ENCODE measurements at regions not wholly inside any gene's neighbourhood (a gene's known extent, or its start where the extent isn't known, plus 50 kb on each side); places are given as distances from the start of the nearest gene placed in this dataset.

DNA sequence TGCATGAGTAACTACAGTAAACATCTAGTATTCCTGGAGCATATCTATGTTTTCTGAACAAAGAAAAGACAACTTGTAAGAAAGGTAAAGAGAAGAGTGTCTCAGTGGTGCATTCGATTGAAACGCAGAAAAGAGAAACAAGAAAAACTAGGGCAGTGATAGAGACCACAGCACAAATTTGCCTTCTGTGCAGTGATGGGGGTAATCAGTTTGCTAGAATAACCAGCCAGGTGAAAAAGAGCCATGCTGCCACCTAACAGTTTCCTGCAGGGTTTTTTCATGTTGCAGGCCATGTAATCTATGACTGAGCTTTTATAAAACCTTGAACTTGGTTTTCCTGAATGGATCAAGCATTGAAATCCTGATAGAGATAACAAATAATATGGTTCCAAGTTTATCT is 198.4 kb upstream of the MEF2C start:
- H3K4me3 ChIP-seq, result no peak overlapping the region
- no peaks in the 10 kb centered on the region for H3K4me1 ChIP-seq
- ATAC-seq, result no peak
- H3K36me3 ChIP-seq, result no peaks in the 10 kb centered on the region
- H3K9me3 ChIP-seq, result no peaks in the 10 kb centered on the region
- intact Hi-C loops (cut with DNase I), result no loop called here
- no peak for DNase-seq
- no peak overlapping the region for H3K27ac ChIP-seq
- no peak for TF ChIP-seq POLR2A (IDR thresholded peaks at IDR 0.05)
- TF ChIP-seq, protein P1, sequence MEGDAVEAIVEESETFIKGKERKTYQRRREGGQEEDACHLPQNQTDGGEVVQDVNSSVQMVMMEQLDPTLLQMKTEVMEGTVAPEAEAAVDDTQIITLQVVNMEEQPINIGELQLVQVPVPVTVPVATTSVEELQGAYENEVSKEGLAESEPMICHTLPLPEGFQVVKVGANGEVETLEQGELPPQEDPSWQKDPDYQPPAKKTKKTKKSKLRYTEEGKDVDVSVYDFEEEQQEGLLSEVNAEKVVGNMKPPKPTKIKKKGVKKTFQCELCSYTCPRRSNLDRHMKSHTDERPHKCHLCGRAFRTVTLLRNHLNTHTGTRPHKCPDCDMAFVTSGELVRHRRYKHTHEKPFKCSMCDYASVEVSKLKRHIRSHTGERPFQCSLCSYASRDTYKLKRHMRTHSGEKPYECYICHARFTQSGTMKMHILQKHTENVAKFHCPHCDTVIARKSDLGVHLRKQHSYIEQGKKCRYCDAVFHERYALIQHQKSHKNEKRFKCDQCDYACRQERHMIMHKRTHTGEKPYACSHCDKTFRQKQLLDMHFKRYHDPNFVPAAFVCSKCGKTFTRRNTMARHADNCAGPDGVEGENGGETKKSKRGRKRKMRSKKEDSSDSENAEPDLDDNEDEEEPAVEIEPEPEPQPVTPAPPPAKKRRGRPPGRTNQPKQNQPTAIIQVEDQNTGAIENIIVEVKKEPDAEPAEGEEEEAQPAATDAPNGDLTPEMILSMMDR (IDR thresholded peaks at IDR 0.05), result no peak
- no peaks in the 10 kb centered on the region for H3K27me3 ChIP-seq
- 75% methylated on average over 2 of the region's 2 CpGs for WGBS (ENCODE audit: insufficient coverage, low coverage, low lambda C conversion rate, missing lambda C conversion rate)

DNA sequence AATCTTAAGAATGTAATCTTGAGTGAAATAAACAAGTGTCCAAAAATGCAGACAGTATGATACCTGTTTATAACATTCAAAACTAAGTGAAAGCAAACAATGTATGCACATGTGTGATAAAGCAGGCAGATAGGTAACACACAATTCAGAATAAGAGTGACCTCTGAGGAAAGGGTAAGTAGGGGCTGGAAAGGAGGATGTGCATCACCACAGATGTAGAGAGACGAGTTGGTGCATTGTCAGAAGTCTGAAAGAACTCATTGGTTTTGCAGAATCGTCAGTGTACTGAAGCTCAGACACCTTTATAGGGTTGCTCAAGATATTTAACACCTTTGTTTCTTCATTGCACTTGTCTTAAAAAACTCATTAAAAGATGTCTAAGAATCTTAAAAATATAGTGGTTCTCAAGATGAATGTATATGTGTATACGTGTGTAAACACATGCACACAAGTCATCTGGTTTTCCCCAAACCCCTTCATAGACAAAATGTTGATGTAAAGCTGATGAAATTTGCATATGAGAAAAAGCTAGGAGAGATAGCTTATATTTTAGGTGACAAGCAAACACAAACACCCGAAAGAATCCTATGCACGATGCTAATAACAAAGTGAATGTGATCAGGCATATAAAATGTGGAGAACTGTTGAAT is 197.6 kb upstream of the MEF2C start:
- no peak overlapping the region for H3K4me3 ChIP-seq
- TF ChIP-seq, protein P1 (IDR thresholded peaks at IDR 0.05), result no peak
- no peak for TF ChIP-seq POLR2A (IDR thresholded peaks at IDR 0.05)
- 78% methylated on average over 5 of the region's 5 CpGs for WGBS (ENCODE audit: insufficient coverage, low coverage, low lambda C conversion rate, missing lambda C conversion rate)
- H3K27me3 ChIP-seq, result no peaks in the 10 kb centered on the region
- no peak for DNase-seq
- H3K4me1 ChIP-seq, result no peaks in the 10 kb centered on the region
- ATAC-seq, result no peak
- intact Hi-C loops (cut with DNase I), result no loop called here
- no peak overlapping the region for H3K27ac ChIP-seq
- H3K9me3 ChIP-seq, result no peaks in the 10 kb centered on the region
- H3K36me3 ChIP-seq, result no peaks in the 10 kb centered on the region

DNA sequence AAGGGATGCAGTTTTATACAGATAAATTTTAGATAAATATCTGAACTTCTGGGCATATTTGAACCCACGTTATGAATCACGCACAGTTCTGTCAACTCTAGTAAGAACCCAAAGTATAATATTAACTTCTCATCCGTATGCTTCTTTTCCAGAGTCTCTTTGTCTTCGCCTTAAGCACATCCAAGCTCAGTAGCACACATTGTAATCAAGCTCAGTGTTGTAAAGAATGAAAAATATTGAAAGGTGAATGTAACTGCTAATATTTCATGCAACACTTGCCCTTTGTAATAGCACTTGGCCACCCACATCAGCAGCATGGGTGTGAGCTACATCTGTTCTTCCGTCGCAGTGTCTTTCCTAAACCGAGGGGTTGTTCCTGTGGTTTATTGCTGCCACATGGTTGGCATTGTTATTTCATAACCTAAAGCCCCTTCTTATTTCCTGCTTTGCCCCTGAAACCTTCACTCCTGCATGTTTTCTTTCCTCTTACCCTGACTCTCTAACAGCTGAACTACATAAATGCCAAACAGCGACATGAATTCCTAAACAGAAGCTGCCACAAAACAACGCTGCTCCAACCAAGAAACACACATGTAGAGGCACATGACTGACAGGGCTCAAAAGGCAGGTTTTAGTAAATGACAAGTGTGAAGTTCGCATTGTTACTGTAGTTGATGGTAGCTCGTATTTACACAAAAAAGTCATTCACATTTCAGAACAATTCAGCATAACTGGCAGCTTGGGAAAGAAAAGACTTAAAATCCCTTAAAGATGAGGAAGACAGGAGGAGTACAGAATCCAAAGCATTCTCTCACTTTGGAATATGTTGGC is 190.1 kb upstream of the MEF2C start:
- H3K4me3 ChIP-seq, result no peak overlapping the region
- no peak for ATAC-seq
- H3K27ac ChIP-seq, result no peak overlapping the region
- H3K27me3 ChIP-seq, result no peaks in the 10 kb centered on the region
- TF ChIP-seq, protein P1 (IDR thresholded peaks at IDR 0.05), result no peak
- TF ChIP-seq POLR2A (IDR thresholded peaks at IDR 0.05), result no peak
- no peaks in the 10 kb centered on the region for H3K4me1 ChIP-seq
- 56% methylated on average over 11 of the region's 11 CpGs for WGBS (ENCODE audit: insufficient coverage, low coverage, low lambda C conversion rate, missing lambda C conversion rate)
- no peaks in the 10 kb centered on the region for H3K36me3 ChIP-seq
- intact Hi-C loops (cut with DNase I), result no loop called here
- DNase-seq, result no peak
- H3K9me3 ChIP-seq, result no peaks in the 10 kb centered on the region

DNA sequence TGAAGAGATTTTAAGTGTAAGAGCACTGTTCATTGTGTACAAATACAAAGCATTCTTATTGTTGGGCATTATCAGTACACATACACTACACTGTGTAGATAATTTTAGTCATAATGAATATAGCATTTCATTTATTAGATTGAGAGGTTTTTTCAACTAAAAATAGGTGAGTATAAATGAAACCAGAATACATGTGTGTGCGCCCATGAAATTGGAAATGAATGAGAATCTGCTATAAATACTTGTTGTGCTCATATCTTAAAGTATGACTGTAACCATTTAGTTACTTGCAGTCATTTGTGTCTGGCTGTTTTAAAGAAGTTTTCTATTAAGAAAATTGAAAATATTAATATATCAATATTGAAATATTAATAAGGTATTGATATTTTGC is 189.0 kb upstream of the MEF2C start:
- WGBS (ENCODE audit: insufficient coverage, low coverage, low lambda C conversion rate, missing lambda C conversion rate), result 93% methylated on average over 1 of the region's 1 CpG
- intact Hi-C loops (cut with DNase I), result no loop called here

More for the DNA sequence above, 189.0 kb upstream of the MEF2C start:
- TF ChIP-seq, protein P1 (IDR thresholded peaks at IDR 0.05), result no peak
- TF ChIP-seq POLR2A (IDR thresholded peaks at IDR 0.05), result no peak
- H3K4me3 ChIP-seq, result no peak overlapping the region
- no peaks in the 10 kb centered on the region for H3K36me3 ChIP-seq
- DNase-seq (no peak), ATAC-seq (no peak)
- no peak overlapping the region for H3K27ac ChIP-seq
- H3K4me1 ChIP-seq, result no peaks in the 10 kb centered on the region
- H3K9me3 ChIP-seq, result no peaks in the 10 kb centered on the region
- no peaks in the 10 kb centered on the region for H3K27me3 ChIP-seq
